ENCODE measurements at regions not wholly inside any gene's neighbourhood (a gene's known extent, or its start where the extent isn't known, plus 50 kb on each side); places are given as distances from the start of the nearest gene placed in this dataset.

GRCh38 chr10:129193148-129193547 lies 273.9 kb upstream of the MGMT start:
- no peaks in the 10 kb centered on the region for H3K27me3 ChIP-seq (ENCODE audit: control insufficient read depth, insufficient read depth, low read length)
- CTCF ChIA-PET: no interaction called here
- peaks cover 27% of the 10 kb centered on the region for H3K9me3 ChIP-seq (ENCODE audit: control insufficient read depth, insufficient read depth, low read length)
- no peak overlapping the region for H3K4me3 ChIP-seq (ENCODE audit: low read depth, low read length)
- no peak overlapping the region for H3K27ac ChIP-seq (ENCODE audit: low read depth, low read length)
- POLR2A ChIA-PET: no interaction called here
- DNase-seq (ENCODE audit: low read depth, low spot score): no peak
- no peak for TF ChIP-seq CTCF (IDR thresholded peaks at IDR 0.05; ENCODE audit: low read depth, low read length)

- no peak overlapping the region for H3K27ac ChIP-seq (ENCODE audit: low read depth, low read length)
- H3K9me3 ChIP-seq (ENCODE audit: control insufficient read depth, insufficient read depth, low read length): peaks cover 27% of the 10 kb centered on the region
- ChIA-PET CTCF (no interaction called here), POLR2A (no interaction called here)
- H3K4me3 ChIP-seq (ENCODE audit: low read depth, low read length): no peak overlapping the region
- DNase-seq (ENCODE audit: low read depth, low spot score): no peak
- H3K27me3 ChIP-seq (ENCODE audit: control insufficient read depth, insufficient read depth, low read length): no peaks in the 10 kb centered on the region
- no peak for TF ChIP-seq CTCF (IDR thresholded peaks at IDR 0.05; ENCODE audit: low read depth, low read length)
Observed at GRCh38 chr10:129194181-129194870, 272.7 kb upstream of the MGMT start.

- H3K9me3 ChIP-seq (ENCODE audit: control insufficient read depth, insufficient read depth, low read length): peaks cover 20% of the 10 kb centered on the region
- ChIA-PET POLR2A (no interaction called here), CTCF (no interaction called here)
- no peak for DNase-seq (ENCODE audit: low read depth, low spot score)
- no peak overlapping the region for H3K27ac ChIP-seq (ENCODE audit: low read depth, low read length)
- H3K4me3 ChIP-seq (ENCODE audit: low read depth, low read length): no peak overlapping the region
- TF ChIP-seq CTCF (IDR thresholded peaks at IDR 0.05; ENCODE audit: low read depth, low read length): no peak
- H3K27me3 ChIP-seq (ENCODE audit: control insufficient read depth, insufficient read depth, low read length): no peaks in the 10 kb centered on the region
Observed at GRCh38 chr10:129199826-129200225, 267.2 kb upstream of the MGMT start.

- ChIA-PET POLR2A (no interaction called here), CTCF (no interaction called here)
- peaks cover 15% of the 10 kb centered on the region for H3K9me3 ChIP-seq (ENCODE audit: control insufficient read depth, insufficient read depth, low read length)
- no peak overlapping the region for H3K27ac ChIP-seq (ENCODE audit: low read depth, low read length)
- no peak overlapping the region for H3K4me3 ChIP-seq (ENCODE audit: low read depth, low read length)
- no peaks in the 10 kb centered on the region for H3K27me3 ChIP-seq (ENCODE audit: control insufficient read depth, insufficient read depth, low read length)
- DNase-seq (ENCODE audit: low read depth, low spot score): no peak
- no peak for TF ChIP-seq CTCF (IDR thresholded peaks at IDR 0.05; ENCODE audit: low read depth, low read length)
Observed at GRCh38 chr10:129203819-129204218, 263.2 kb upstream of the MGMT start.

- Histone ChIP-seq H3K9me3 (ENCODE audit: control insufficient read depth, insufficient read depth, low read length) (peaks cover 10% of the 10 kb centered on the region), H3K27me3 (ENCODE audit: control insufficient read depth, insufficient read depth, low read length) (no peaks in the 10 kb centered on the region), H3K4me3 (ENCODE audit: low read depth, low read length) (no peak overlapping the region), H3K27ac (ENCODE audit: low read depth, low read length) (no peak overlapping the region)
- no peak for TF ChIP-seq CTCF (IDR thresholded peaks at IDR 0.05; ENCODE audit: low read depth, low read length)
- ChIA-PET POLR2A (no interaction called here), CTCF (no interaction called here)
- DNase-seq (ENCODE audit: low read depth, low spot score): no peak
Observed at GRCh38 chr10:129207297-129207696, 259.7 kb upstream of the MGMT start.
